Mesodermal cell (in vitro differentiated cells): ENCODE measurements at regions not wholly inside any gene's neighbourhood (a gene's known extent, or its start where the extent isn't known, plus 50 kb on each side); places are given as distances from the start of the nearest gene placed in this dataset.

Experiments used
- H3K27ac ChIP-seq: 2 replicates; pipeline ENCODE4 v1.7.0; 2013; ENCODE audit warnings: mild to moderate bottlenecking, low read depth, low read length, moderate library complexity; ENCODE audit not compliant: severe bottlenecking
- H3K36me3 ChIP-seq: 2 replicates; pipeline ENCODE4 v1.7.1; 2013; ENCODE audit warnings: mild to moderate bottlenecking, low read length, moderate library complexity; ENCODE audit not compliant: control insufficient read depth, insufficient read depth
- H3K4me1 ChIP-seq: one replicate; pipeline ENCODE4 v1.7.1; 2013; ENCODE audit warnings: mild to moderate bottlenecking, low read length; ENCODE audit not compliant: insufficient read depth, control insufficient read depth, poor library complexity, severe bottlenecking
- H3K4me3 ChIP-seq: 2 replicates; pipeline ENCODE4 v1.7.0; 2013; ENCODE audit warnings: low read length, control low read depth, mild to moderate bottlenecking; ENCODE audit not compliant: insufficient read depth, poor library complexity, severe bottlenecking; ENCODE audit errors: extremely low read depth
- H3K9me3 ChIP-seq: 2 replicates; pipeline ENCODE4 v1.7.1; 2013; ENCODE audit warnings: mild to moderate bottlenecking, low read length, moderate library complexity; ENCODE audit not compliant: control insufficient read depth
- WGBS, 2 experiments: methylation state at CpG; one replicate each; pipeline ENCODE4 v1.1.5; 2013; ENCODE audit warnings: missing lambda C conversion rate in 2 of 2; ENCODE audit not compliant: insufficient coverage in 2 of 2; 5-methylcytosine and 5-hydroxymethylcytosine counted together

DNA sequence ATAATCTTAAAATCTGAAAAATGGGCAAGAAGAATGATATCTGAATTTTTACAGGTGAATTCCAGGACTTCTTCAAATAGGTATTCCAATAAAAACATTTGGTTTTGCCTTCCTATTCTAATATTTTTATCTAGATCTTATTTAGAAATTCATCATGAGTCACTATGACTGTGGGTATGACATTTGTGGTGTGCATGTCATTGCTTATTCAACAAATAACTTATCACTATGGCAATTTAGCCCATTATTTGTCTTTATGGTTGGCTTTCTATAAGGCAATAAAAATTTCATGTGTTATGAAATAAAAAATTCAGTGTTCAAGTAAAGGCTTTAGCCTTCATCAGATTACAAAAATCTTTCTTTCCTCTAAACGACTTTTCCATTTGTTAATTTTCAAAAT, 1139.6 kb upstream of the NUDT12 start:
- no peak overlapping the region for H3K27ac ChIP-seq
- no CpG with 5 or more reads among the region's 1 CpG for whole genome bisulfite sequencing, 2 experiments
- no peaks in the 10 kb centered on the region for H3K4me1 ChIP-seq
- H3K4me3 ChIP-seq, result no peak overlapping the region
- H3K36me3 ChIP-seq, result no peaks in the 10 kb centered on the region
- H3K9me3 ChIP-seq, result peaks cover 16% of the 10 kb centered on the region

DNA sequence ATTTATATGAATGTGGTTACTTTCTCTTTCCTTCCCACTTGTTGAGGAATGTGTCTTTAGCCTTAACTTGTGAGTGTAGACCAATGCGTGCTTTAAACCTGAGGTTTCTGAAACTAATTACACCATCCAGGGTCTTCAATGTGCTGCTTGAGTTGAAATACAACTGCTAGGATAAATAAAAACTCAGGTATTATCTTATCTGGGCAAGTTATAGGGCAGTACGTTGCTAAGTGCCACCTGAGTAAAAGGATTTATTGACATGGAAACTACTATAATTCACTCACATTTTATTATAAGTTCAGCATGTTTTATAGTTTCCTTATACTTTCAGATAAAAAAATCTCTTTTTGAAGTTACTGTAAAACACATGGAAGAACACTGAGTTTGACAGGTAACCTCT, 1136.8 kb upstream of the NUDT12 start:
- WGBS, 2 experiments, result no CpG with 5 or more reads among the region's 2 CpGs
- H3K9me3 ChIP-seq, result peaks cover 16% of the 10 kb centered on the region
- H3K27ac ChIP-seq, result no peak overlapping the region
- H3K4me1 ChIP-seq, result no peaks in the 10 kb centered on the region
- no peak overlapping the region for H3K4me3 ChIP-seq
- no peaks in the 10 kb centered on the region for H3K36me3 ChIP-seq

DNA sequence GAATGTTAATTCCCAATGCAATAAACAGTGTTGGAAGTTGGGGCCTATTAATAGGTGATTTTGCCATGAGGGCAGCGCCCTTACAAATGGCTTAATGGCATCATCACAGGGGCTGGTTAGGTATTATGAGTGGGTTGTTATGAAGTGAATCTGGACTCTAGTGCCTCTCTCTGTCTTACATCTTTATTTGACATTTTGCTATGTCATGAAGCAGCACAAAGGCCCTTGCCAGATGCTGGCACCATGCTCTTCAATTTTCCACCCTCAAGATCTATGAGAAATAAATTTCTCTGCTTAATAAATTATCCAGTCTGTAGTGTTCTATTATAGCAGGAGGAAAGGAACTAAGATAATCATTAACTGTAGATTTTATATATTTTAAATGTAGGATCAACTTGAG, 1098.7 kb upstream of the NUDT12 start:
- H3K4me1 ChIP-seq, result no peaks in the 10 kb centered on the region
- H3K9me3 ChIP-seq, result no peaks in the 10 kb centered on the region
- H3K27ac ChIP-seq, result no peak overlapping the region
- H3K4me3 ChIP-seq, result no peak overlapping the region
- no CpG with 5 or more reads among the region's 1 CpG for WGBS, 2 experiments
- H3K36me3 ChIP-seq, result no peaks in the 10 kb centered on the region

DNA sequence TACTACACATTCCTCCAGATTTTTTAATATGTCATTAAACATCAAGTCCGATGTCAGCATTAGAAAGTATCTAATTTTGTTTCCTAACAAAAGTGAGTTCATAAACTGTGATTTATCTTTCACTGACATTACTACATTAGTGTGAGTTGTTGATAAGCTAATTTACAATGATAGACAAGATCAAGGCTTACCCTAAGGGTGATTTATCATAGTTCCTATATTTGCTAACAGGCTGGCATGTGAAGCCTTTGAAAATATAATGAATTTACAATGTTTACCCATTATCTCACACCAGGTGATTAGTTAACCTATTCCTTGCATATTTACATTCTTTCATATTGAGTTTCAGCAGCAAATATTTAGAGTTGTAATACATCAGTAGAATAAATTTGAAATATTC, 1096.9 kb upstream of the NUDT12 start:
- WGBS, 2 experiments, result no CpG with 5 or more reads among the region's 1 CpG

DNA sequence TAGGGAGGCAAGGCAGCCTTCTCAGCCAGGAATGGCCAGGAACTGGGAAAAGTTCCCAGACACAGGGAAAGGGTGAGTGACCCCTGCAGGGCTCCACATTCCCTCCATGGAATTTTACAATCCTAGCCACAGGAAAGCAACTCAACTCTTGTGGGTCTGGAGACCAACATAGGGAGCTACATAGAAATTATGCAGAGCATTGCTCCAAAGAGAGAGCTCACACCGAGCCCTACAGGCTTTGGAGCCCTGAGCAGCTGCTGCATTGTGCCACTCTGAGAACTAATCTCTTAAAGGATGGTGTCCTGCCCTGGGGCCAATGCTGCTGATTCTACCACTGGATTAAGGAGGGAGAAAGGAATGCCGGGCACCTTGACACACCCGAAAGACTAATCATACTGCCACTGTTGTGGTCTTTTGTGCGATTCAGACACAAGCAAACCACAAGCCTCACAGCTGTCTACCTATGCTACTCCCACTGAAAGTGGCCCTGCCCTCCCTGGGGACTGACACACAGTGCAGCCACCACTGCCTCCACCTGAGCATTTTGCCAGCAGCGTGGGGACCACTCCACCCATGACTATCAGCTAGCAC, 1089.8 kb upstream of the NUDT12 start:
- Histone ChIP-seq H3K9me3 (no peaks in the 10 kb centered on the region), H3K36me3 (no peaks in the 10 kb centered on the region), H3K4me3 (no peak overlapping the region), H3K27ac (no peak overlapping the region), H3K4me1 (no peaks in the 10 kb centered on the region)
- 62 to 93% methylated on average over 2 of the region's 5 CpGs for WGBS, 2 experiments

More for the DNA sequence above, 1096.9 kb upstream of the NUDT12 start:
- no peaks in the 10 kb centered on the region for H3K9me3 ChIP-seq
- no peaks in the 10 kb centered on the region for H3K36me3 ChIP-seq
- no peaks in the 10 kb centered on the region for H3K4me1 ChIP-seq
- no peak overlapping the region for H3K4me3 ChIP-seq
- H3K27ac ChIP-seq, result no peak overlapping the region

DNA sequence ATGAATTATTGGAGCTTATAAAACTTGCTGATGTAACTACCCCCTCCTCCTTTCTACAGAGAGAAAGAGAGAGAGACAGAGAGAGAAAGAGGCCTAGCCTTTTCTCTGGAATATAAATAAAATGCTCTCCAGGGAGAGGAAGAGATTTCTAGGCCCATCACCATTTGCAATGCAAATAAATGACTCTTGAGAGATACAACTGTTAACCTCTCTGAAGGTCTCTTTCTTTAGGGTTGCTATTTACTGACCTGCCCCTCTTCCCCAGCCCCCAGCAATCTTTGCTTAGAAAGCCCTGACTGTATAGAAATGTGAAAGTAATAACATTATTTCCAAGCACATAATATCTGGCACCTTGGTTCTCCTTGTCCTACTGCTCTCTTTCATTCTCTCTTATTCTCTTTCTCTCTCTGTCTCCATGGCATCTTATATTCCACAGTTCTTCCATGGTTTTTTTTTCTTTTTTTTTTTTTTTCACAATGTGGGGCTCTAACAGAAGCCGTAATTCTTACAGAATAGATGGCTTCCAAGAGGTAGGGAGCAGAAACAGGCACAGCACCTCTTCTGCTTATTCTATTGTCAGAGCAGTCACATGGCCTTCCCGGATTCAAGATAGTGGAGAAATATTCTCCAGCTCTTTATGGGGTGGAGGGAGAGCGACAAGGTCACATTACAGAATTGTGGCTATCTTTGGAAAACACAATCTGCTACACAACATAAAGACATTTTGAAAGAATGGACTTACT, 1087.9 kb upstream of the NUDT12 start:
- no peaks in the 10 kb centered on the region for H3K36me3 ChIP-seq
- no peaks in the 10 kb centered on the region for H3K4me1 ChIP-seq
- no peak overlapping the region for H3K4me3 ChIP-seq
- no peak overlapping the region for H3K27ac ChIP-seq
- no peaks in the 10 kb centered on the region for H3K9me3 ChIP-seq
- WGBS, 2 experiments, result no CpG with 5 or more reads among the region's 3 CpGs

DNA sequence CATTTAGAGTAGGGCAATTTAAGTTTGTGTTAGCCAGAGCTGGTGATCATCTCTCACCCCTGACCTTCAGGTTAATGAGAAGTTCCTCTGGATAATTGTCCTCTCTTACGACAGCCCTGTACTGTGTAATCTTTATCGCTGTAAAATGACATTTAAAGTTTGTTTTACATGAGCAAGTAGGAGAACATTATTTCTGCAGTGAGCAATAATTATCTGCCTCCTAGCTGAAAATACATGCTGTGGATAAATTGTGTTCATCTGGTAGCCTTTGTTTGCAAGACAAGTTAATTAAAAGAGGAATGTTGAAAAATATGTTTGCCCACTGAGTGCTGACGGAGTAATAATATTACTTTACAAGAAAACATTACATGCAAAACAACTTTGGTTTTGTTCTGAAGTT, 1083.8 kb upstream of the NUDT12 start:
- WGBS, 2 experiments, result 80 to 100% methylated on average over 1 of the region's 3 CpGs
- Histone ChIP-seq H3K4me3 (no peak overlapping the region), H3K27ac (no peak overlapping the region), H3K4me1 (no peaks in the 10 kb centered on the region), H3K36me3 (no peaks in the 10 kb centered on the region), H3K9me3 (no peaks in the 10 kb centered on the region)

DNA sequence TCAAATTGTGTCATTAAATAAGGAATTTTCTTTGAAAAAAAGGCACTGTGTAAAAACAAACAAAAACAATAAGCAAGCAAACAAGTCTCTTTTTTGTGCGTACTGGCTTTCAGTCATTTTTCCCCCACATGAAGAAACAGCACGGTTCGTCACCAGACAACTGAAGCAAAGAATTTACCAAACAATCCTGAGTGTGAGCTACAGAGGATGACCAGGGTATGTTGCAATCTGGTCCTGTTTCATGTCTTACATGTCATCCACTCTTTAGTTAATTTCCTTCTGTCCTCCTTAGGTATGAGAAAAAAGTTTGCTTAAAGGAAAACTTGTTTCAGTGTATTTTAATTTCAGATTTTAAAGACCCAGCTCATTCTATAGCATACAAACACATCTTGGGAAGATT, 1080.7 kb upstream of the NUDT12 start:
- peak overlapping the region; percentile 57 for H3K27ac ChIP-seq
- WGBS, 2 experiments, result 25 to 42% methylated on average over 1 to 3 of the region's 3 CpGs
- no peaks in the 10 kb centered on the region for H3K4me1 ChIP-seq
- H3K36me3 ChIP-seq, result no peaks in the 10 kb centered on the region
- no peak overlapping the region for H3K4me3 ChIP-seq
- no peaks in the 10 kb centered on the region for H3K9me3 ChIP-seq

DNA sequence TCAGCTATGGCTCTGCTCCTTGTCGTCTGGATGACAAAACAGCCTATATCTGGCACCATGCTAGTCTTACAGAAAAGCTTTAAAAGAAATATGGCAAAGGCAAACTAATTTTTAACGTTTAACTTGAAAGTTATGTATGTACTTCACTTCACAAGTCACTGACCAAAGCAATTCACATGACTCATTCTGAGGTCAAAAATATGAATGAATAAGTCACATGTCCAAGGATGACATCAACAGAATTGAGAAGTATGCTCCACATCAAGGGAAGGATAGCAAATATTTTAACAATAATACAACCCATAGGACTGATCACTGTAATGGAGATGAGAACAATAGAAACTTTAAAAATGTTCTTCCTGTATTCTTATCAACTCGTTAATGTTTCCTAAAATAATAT, 1072.6 kb upstream of the NUDT12 start:
- H3K4me3 ChIP-seq, result no peak overlapping the region
- no peak overlapping the region for H3K27ac ChIP-seq
- no peaks in the 10 kb centered on the region for H3K9me3 ChIP-seq
- WGBS, 2 experiments, result 100% methylated on average over 1 of the region's 3 CpGs; no CpG with 5 or more reads in 1 of the 2 experiments
- H3K36me3 ChIP-seq, result no peaks in the 10 kb centered on the region
- H3K4me1 ChIP-seq, result no peaks in the 10 kb centered on the region

DNA sequence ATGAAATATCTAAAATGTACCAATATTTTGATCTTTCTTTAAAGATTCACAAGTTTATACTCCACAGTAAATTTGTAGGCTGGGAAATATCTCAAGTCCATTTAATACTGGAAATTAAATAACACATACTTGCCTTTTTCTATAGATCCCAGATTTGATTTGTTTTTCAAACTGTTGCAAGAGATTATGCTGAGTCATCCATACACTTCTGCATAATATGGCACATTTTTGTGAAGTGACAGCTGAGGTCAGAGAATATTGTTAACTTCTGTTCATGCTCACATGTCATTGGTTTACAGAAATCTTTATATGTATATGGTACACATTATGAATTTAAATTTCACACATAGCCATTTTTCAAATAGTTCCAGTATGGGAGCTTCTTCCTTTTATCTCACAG, 1066.3 kb upstream of the NUDT12 start:
- no peak overlapping the region for H3K27ac ChIP-seq
- H3K4me3 ChIP-seq, result no peak overlapping the region
- H3K36me3 ChIP-seq, result no peaks in the 10 kb centered on the region
- no peaks in the 10 kb centered on the region for H3K4me1 ChIP-seq
- H3K9me3 ChIP-seq, result no peaks in the 10 kb centered on the region

DNA sequence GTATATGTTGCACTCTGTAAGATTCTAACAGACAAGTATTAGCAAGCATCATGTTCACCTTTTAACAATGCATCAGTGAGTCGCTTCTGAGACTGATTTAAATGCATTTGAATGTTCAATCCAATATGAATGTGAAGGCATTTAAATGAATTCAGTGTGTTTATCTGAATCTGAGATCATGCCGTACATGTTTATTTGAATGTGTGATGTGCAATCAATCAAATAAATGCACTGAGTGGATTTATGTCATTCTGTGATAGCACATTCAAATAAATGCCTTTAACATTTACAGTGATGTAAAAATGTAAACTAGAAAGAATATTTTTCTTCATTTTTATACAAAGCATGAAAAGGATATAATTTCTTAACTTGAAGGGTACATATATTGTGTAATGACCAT, 1063.5 kb upstream of the NUDT12 start:
- Histone ChIP-seq H3K9me3 (no peaks in the 10 kb centered on the region), H3K36me3 (no peaks in the 10 kb centered on the region), H3K4me3 (no peak overlapping the region), H3K27ac (no peak overlapping the region), H3K4me1 (no peaks in the 10 kb centered on the region)
- WGBS, 2 experiments, result 92 to 100% methylated on average over 1 to 2 of the region's 2 CpGs
